GM23248 (cell line): ENCODE measurements at regions not wholly inside any gene's neighbourhood (a gene's known extent, or its start where the extent isn't known, plus 50 kb on each side); places are given as distances from the start of the nearest gene placed in this dataset.

Experiments used
- EZH2 ChIP-seq: fragments of 200-600 bp; sonication (generic); IDR thresholded peaks from 2 replicates; pipeline ENCODE4 v1.6.1; 2018; ENCODE audit warnings: antibody characterized with exemption, mild to moderate bottlenecking; ENCODE audit not compliant: insufficient read depth, poor library complexity, severe bottlenecking
- EZH2phosphoT487 ChIP-seq: fragments of 200-600 bp; sonication (generic); IDR thresholded peaks from 2 replicates; pipeline ENCODE4 v1.6.1; 2018; ENCODE audit warnings: antibody characterized with exemption, moderate library complexity, mild to moderate bottlenecking, low read depth; ENCODE audit not compliant: insufficient read depth

DNA sequence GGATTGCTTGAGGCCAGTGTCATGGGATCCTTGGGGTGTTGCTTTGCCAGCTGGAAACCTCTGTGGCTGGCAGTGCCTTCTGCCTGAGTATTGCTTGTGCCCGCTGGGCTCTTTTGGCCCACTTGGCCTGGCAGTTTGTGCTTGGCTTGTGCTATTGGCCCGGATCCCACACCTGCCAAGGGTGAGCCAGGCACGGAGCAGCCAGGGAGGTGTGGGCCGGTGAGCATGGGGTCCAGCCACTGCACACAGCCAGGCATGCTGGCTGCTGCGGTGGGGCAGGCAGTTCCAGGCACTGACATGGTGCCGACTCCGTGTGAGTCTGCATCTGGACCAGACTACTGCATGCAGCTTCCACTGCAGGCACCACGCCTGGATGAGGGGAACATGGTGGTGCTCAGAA lies 62.5 kb upstream of the SYNCRIP start:
- TF ChIP-seq EZH2 (no peak), EZH2phosphoT487 (no peak)
